ENCODE measurements at regions not wholly inside any gene's neighbourhood (a gene's known extent, or its start where the extent isn't known, plus 50 kb on each side); places are given as distances from the start of the nearest gene placed in this dataset.
A peak's percentile ranks its signal among the peaks of the same experiment; 100 is the strongest.

DNA sequence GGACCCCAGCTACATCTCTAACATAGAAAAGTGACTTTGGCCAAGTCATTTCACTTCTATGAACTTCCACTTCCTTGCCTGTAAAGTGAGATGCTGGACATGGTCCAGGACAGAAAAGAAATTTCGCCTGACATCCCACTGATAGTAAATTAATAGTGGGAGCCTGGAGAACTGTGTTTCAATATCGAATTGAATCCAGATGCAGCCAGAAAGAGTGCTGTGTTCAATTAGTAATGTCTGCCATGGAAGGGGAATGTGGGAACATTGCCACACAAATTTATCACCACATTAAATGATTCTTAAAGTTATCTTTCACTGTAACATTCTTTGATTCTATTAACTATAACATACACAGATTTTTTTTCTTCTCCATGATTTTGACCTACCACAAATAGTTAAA, 255.0 kb downstream of the HACE1 start:
- no peak overlapping the region for H3K27ac Mint-ChIP-seq
- no peaks in the 10 kb centered on the region for H3K36me3 Mint-ChIP-seq (ENCODE audit: low read depth)
- DNase-seq = no peak
- intact Hi-C loops (cut with micrococcal nuclease) = no loop called here
- H3K4me1 Mint-ChIP-seq = peaks cover 22% of the 10 kb centered on the region
- no peak overlapping the region for H3K4me3 Mint-ChIP-seq
- no peaks in the 10 kb centered on the region for H3K27me3 Mint-ChIP-seq
- H3K9me3 Mint-ChIP-seq = peaks cover 5% of the 10 kb centered on the region

GRCh38 chr6:104603108-104603745, 256.5 kb downstream of the HACE1 start:
- DNase-seq = peak; percentile 60
- Mint-ChIP-seq H3K9me3 (peaks cover 5% of the 10 kb centered on the region), H3K27ac (peak overlapping the region; percentile 0), H3K4me1 (peaks cover 20% of the 10 kb centered on the region), H3K4me3 (no peak overlapping the region), H3K27me3 (no peaks in the 10 kb centered on the region), H3K36me3 (ENCODE audit: low read depth) (no peaks in the 10 kb centered on the region)
- intact Hi-C loops (cut with micrococcal nuclease) = no loop called here

GRCh38 chr6:104601721-104602120, 258.0 kb downstream of the HACE1 start:
- H3K4me3 Mint-ChIP-seq = no peak overlapping the region
- no peak overlapping the region for H3K27ac Mint-ChIP-seq
- DNase-seq = no peak
- H3K27me3 Mint-ChIP-seq = no peaks in the 10 kb centered on the region
- peaks cover 16% of the 10 kb centered on the region for H3K4me1 Mint-ChIP-seq
- intact Hi-C loops (cut with micrococcal nuclease) = no loop called here
- H3K9me3 Mint-ChIP-seq = peaks cover 5% of the 10 kb centered on the region
- H3K36me3 Mint-ChIP-seq (ENCODE audit: low read depth) = no peaks in the 10 kb centered on the region

GRCh38 chr6:104601131-104601651, 258.5 kb downstream of the HACE1 start:
- intact Hi-C loops (cut with micrococcal nuclease) = no loop called here
- H3K9me3 Mint-ChIP-seq = peaks cover 5% of the 10 kb centered on the region
- DNase-seq = no peak
- no peaks in the 10 kb centered on the region for H3K36me3 Mint-ChIP-seq (ENCODE audit: low read depth)
- H3K27ac Mint-ChIP-seq = no peak overlapping the region
- no peak overlapping the region for H3K4me3 Mint-ChIP-seq
- peaks cover 16% of the 10 kb centered on the region for H3K4me1 Mint-ChIP-seq
- H3K27me3 Mint-ChIP-seq = no peaks in the 10 kb centered on the region

GRCh38 chr6:104600639-104600931, 259.1 kb downstream of the HACE1 start:
- DNase-seq = no peak
- intact Hi-C loops (cut with micrococcal nuclease) = no loop called here
- Mint-ChIP-seq H3K9me3 (peaks cover 5% of the 10 kb centered on the region), H3K27ac (no peak overlapping the region), H3K4me3 (no peak overlapping the region), H3K27me3 (no peaks in the 10 kb centered on the region), H3K36me3 (ENCODE audit: low read depth) (no peaks in the 10 kb centered on the region), H3K4me1 (peaks cover 16% of the 10 kb centered on the region)

DNA sequence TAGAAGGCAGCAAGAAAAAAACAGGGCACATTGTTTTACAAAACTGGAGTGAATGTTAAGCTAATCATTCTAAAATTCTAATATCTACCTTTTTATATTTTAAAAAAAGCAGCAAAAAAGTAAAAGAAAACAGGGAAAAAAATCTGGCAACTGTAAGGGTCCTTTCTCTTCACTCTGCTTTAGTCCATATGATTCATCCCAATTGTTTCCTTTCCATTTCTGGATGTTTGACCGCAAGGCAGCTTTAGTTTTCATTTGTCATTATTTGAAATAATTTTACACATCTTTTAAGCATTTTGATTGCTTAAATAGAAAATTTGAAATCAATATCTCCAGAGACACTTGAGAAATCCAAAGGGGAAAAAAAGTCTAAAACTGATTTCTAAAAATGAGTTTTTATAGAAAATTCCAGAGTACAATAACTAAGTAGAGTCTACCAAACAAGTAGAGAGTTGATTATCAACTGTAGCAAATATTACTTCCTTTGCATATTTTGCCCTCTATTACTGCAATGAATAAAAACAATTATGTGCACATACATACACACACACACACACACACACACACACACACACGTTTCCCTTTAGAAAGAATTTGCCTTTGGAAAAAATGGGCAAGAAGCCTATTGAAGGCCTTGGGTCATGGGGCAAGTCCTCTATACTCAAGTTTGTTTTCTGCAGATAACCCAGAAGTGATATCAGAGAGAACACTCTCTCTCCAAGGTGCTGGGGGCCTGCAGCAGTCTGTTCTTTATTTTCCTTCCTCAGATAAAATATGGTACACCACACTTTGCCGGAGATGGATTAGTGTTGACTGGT, 259.7 kb downstream of the HACE1 start:
- Mint-ChIP-seq H3K4me3 (no peak overlapping the region), H3K9me3 (peaks cover 4% of the 10 kb centered on the region), H3K4me1 (peaks cover 16% of the 10 kb centered on the region), H3K36me3 (ENCODE audit: low read depth) (no peaks in the 10 kb centered on the region), H3K27ac (no peak overlapping the region), H3K27me3 (no peaks in the 10 kb centered on the region)
- intact Hi-C loops (cut with micrococcal nuclease) = no loop called here
- no peak for DNase-seq

GRCh38 chr6:104597541-104598050, 262.1 kb downstream of the HACE1 start:
- no peak overlapping the region for H3K27ac Mint-ChIP-seq
- no peak overlapping the region for H3K4me3 Mint-ChIP-seq
- H3K4me1 Mint-ChIP-seq = peaks cover 2% of the 10 kb centered on the region
- no peak for DNase-seq
- no peaks in the 10 kb centered on the region for H3K27me3 Mint-ChIP-seq
- intact Hi-C loops (cut with micrococcal nuclease) = no loop called here
- H3K36me3 Mint-ChIP-seq (ENCODE audit: low read depth) = no peaks in the 10 kb centered on the region
- no peaks in the 10 kb centered on the region for H3K9me3 Mint-ChIP-seq

DNA sequence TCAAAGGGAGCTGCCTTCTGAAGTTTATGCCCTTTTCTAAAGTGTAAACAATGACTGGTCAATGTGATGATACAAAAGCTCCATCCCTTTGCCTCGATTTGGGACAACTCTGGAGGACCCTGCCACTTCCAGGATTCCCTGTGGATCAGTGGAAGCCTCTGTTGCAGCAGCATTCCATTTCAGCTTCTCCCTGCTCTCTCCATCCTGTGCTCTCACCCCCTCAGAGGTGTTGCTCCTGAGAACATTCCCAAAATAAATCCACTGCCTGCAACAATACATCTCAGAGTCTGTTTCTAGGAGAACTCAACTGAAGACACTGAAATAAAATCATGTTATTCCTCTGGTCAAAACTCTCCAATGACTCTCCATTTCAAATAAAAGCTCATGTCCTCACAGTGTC, 263.6 kb downstream of the HACE1 start:
- H3K27me3 Mint-ChIP-seq = peaks cover 6% of the 10 kb centered on the region
- intact Hi-C loops (cut with micrococcal nuclease) = no loop called here
- H3K4me1 Mint-ChIP-seq = no peaks in the 10 kb centered on the region
- H3K9me3 Mint-ChIP-seq = no peaks in the 10 kb centered on the region
- H3K4me3 Mint-ChIP-seq = no peak overlapping the region
- no peak overlapping the region for H3K27ac Mint-ChIP-seq
- H3K36me3 Mint-ChIP-seq (ENCODE audit: low read depth) = no peaks in the 10 kb centered on the region
- no peak for DNase-seq

DNA sequence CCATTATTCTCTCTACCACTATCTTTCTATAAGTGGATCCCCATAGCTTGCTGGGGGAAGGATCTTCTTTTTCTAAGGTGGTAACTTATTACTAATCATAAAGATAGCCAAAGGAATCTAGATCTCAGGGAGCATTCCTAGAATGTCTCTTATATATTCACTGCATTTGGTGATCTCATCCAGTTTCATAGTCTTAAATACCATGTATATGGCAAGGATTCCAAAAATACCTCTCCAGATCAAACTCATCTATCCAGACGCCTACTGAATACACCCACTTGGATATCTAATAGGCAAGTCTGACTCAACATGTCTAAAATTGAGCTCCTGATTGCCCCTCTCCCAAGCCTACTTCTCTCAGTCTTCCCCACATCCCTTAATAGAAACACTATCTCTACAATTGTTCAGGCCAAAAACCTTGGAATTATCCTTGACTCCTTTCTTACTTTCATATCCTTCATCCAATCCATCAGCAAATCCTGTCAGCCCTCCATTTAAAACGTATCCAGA, 264.4 kb downstream of the HACE1 start:
- no peak for DNase-seq
- Mint-ChIP-seq H3K27ac (no peak overlapping the region), H3K4me3 (no peak overlapping the region), H3K27me3 (peaks cover 6% of the 10 kb centered on the region), H3K4me1 (no peaks in the 10 kb centered on the region), H3K9me3 (no peaks in the 10 kb centered on the region), H3K36me3 (ENCODE audit: low read depth) (no peaks in the 10 kb centered on the region)
- intact Hi-C loops (cut with micrococcal nuclease) = no loop called here

DNA sequence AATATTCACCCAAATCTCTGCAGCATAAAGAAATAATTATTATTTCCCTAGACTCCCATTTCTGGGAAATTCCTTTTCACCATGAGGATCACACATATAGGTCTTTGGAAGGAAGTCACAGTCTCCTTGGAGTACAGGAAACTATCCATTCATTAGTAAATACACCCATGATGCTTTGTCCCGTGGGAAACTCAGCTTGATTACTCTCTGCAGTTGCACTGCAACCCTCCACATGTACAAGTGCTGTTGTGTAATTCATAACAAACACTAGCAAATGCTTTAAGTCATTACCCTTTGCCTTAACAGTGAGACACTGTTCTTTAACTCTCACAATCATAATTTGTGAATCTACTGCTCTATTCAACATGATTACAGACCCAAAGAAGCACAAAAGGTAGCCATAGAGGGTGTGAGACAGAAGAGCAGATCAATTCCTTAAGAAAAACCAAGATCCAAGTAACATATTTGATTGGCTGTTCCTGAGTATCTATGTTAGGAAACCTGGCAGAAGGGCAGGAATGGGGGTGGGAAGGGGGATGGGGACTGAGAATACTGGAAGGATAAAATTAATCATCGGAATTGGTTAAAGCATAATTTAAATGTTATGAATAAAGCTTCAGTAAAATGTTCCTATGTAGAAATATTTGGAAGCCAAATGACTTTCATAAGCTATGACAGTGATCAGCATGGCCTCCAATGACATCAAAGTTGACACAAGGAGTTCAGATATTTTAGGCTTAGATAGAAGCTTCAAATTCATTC, 268.0 kb downstream of the HACE1 start:
- no peaks in the 10 kb centered on the region for H3K4me1 Mint-ChIP-seq
- intact Hi-C loops (cut with micrococcal nuclease) = no loop called here

DNA sequence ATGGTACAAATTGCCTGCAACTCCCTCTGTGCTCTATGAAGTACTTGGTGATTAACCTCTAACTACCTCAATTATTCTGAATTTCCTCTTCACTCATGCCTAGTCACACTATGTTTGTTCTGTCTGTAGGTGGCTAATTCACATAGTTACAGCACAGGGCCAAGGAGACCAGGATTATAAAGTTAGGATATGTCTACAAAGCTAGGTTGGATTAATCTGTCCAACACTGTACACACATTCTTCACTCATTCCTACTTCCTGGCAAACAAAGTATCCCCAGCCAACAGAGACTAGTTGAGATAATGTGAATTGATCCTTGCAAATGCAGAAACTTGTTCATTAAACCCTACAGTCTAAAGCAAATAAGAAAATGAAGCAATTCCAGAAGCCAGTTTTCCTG, 269.8 kb downstream of the HACE1 start:
- Mint-ChIP-seq H3K27ac (no peak overlapping the region), H3K27me3 (peaks cover 10% of the 10 kb centered on the region), H3K4me3 (no peak overlapping the region), H3K36me3 (ENCODE audit: low read depth) (no peaks in the 10 kb centered on the region), H3K4me1 (no peaks in the 10 kb centered on the region), H3K9me3 (no peaks in the 10 kb centered on the region)
- intact Hi-C loops (cut with micrococcal nuclease) = no loop called here
- DNase-seq = no peak

More for the DNA sequence above, 268.0 kb downstream of the HACE1 start:
- no peak overlapping the region for H3K4me3 Mint-ChIP-seq
- no peak overlapping the region for H3K27ac Mint-ChIP-seq
- H3K36me3 Mint-ChIP-seq (ENCODE audit: low read depth) = no peaks in the 10 kb centered on the region
- peaks cover 7% of the 10 kb centered on the region for H3K27me3 Mint-ChIP-seq
- no peaks in the 10 kb centered on the region for H3K9me3 Mint-ChIP-seq
- DNase-seq = no peak

- Mint-ChIP-seq H3K27me3 (peaks cover 4% of the 10 kb centered on the region), H3K36me3 (ENCODE audit: low read depth) (no peaks in the 10 kb centered on the region), H3K4me3 (no peak overlapping the region), H3K9me3 (no peaks in the 10 kb centered on the region), H3K4me1 (no peaks in the 10 kb centered on the region), H3K27ac (no peak overlapping the region)
- intact Hi-C loops (cut with micrococcal nuclease) = no loop called here
- DNase-seq = no peak
These were observed 274.1 kb downstream of the HACE1 start for GRCh38 chr6:104585646-104586045.

DNA sequence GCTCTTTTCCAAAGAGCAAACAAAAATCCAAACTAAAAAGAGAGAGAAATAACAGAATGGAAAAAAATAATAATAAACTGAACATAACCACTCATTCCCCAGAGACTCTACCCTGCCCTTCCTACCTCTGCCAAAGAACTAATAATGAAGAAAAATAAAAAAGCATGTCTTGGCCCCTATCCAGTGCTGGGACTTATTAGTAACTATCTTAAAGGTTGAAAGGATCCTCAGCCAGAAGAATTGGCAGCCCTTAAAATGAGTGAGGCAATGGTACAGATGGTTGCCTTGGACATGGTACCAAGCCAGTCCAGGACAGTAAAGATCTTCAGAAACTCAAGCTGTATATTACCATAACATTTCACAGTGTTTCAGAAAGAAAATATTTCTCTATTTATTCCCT, 279.3 kb downstream of the HACE1 start:
- Mint-ChIP-seq H3K27ac (no peak overlapping the region), H3K4me3 (no peak overlapping the region), H3K4me1 (no peaks in the 10 kb centered on the region), H3K36me3 (ENCODE audit: low read depth) (no peaks in the 10 kb centered on the region), H3K27me3 (peaks cover 2% of the 10 kb centered on the region), H3K9me3 (no peaks in the 10 kb centered on the region)
- no peak for DNase-seq
- intact Hi-C loops (cut with micrococcal nuclease) = no loop called here
